VCaP (cell line): ENCODE measurements at regions not wholly inside any gene's neighbourhood (a gene's known extent, or its start where the extent isn't known, plus 50 kb on each side); places are given as distances from the start of the nearest gene placed in this dataset.

ENCODE experiments used
- H3K27ac ChIP-seq: fragments of 450-650 bp; 2 replicates; pipeline ENCODE4 v1.5.1; 2017
- TF ChIP-seq, protein P1 (sequence below): fragments of 450-650 bp; conservative IDR thresholded peaks from 2 replicates; pipeline ENCODE4 v1.5.1; 2017; ENCODE audit warnings: mild to moderate bottlenecking, moderate library complexity

DNA sequence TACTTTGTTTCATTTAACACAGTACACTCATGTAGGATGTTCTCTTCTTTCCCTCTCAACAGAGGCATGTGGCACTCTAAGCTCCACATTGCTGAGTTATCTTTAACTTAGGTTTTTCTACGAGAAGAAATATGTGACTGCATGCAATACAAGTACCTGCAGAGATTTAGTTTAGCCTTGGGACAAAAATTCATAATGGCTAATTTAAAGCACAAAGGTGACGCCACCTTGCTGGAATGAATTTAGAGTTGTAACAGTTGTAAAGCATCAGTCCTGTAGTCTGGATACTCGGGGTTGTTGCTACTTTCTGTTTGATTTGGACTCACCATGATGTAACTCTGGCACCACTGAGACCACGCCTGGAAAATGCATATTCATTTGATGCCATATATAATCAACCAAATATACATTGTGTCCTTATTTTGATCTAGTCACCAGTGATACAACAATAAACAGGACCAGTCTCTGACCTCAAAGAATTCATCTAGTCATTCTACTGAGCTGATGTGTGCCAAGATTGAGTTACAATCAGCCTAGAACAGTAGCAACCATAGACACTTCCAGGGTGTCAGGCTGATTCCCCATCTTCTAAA is 451.0 kb upstream of the ZFP42 start:
- H3K27ac ChIP-seq = no peak overlapping the region
- TF ChIP-seq, protein P1, sequence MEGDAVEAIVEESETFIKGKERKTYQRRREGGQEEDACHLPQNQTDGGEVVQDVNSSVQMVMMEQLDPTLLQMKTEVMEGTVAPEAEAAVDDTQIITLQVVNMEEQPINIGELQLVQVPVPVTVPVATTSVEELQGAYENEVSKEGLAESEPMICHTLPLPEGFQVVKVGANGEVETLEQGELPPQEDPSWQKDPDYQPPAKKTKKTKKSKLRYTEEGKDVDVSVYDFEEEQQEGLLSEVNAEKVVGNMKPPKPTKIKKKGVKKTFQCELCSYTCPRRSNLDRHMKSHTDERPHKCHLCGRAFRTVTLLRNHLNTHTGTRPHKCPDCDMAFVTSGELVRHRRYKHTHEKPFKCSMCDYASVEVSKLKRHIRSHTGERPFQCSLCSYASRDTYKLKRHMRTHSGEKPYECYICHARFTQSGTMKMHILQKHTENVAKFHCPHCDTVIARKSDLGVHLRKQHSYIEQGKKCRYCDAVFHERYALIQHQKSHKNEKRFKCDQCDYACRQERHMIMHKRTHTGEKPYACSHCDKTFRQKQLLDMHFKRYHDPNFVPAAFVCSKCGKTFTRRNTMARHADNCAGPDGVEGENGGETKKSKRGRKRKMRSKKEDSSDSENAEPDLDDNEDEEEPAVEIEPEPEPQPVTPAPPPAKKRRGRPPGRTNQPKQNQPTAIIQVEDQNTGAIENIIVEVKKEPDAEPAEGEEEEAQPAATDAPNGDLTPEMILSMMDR = no peak

- no peak overlapping the region for H3K27ac ChIP-seq
- TF ChIP-seq, protein P1 = no peak
These were observed 448.3 kb upstream of the ZFP42 start for GRCh38 chr4:187547316-187547715.

GRCh38 chr4:187550256-187550950 is 445.2 kb upstream of the ZFP42 start:
- no peak overlapping the region for H3K27ac ChIP-seq
- TF ChIP-seq, protein P1 = no peak

DNA sequence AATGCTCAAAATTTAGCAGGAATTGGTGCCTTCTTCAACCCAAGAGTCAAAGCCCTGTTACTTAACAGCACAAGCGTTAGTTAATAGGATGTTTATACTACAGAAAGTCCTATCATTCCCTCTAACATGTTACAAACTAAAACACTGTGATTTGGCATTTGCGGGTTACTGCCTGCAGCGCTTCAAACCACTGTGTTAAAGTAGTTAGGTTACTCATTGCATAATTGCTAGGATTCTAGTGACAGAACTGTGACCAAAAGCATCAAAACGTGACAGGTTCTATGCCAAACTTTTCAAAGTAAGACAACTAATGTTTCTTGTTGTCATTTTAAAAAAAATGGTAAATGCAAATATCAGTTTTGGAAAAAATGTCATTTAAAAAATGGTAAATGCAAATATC is 442.8 kb upstream of the ZFP42 start:
- no peak overlapping the region for H3K27ac ChIP-seq
- TF ChIP-seq, protein P1 = no peak

- TF ChIP-seq, protein P1 = no peak
- H3K27ac ChIP-seq = no peak overlapping the region
These were observed 440.4 kb upstream of the ZFP42 start for GRCh38 chr4:187555174-187555573.

DNA sequence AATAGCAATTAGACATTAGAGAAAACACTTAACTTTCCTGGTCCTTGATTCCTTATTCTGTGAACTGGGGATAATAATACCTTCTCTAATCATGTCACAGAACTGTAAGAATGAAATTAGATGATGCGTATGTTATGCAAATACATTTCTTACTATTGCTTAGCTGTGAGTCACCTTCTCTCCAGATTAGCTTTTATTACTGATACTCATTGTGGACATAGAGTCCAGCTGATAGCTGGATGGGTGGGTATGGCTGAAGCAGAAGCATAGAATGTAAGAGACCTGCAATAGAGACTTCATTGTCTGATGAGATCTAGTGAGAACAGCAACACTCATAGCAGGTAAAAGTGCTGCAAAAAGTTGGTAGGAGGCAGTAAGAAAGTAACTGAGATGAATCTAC is 437.2 kb upstream of the ZFP42 start:
- H3K27ac ChIP-seq = no peak overlapping the region
- TF ChIP-seq, protein P1 = no peak

DNA sequence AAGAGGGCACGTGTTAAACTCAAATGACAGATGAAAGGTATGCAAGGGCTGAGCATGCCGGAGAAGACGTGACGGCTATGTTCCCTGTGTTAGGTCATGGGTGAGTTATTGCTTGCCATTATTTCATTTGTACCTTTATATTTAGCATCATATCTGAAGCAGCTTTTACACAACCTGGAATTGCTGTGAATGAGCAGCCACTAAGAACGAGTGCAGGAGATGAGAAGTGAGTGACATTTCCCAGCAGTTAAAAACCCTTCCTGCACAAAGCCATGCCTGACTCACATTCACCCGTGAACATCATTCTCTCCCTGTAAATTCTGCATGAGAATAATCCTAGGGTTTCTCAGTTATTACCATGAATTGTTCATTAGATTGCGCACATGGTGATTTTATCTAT is 433.2 kb upstream of the ZFP42 start:
- no peak overlapping the region for H3K27ac ChIP-seq
- TF ChIP-seq, protein P1 = no peak
